Ovary (tissue), 7 donors: ENCODE measurements at regions not wholly inside any gene's neighbourhood (a gene's known extent, or its start where the extent isn't known, plus 50 kb on each side); places are given as distances from the start of the nearest gene placed in this dataset.

Source experiments
- DNase-seq, 5 donors: peaks; one replicate each; pipeline ENCODE4 v3.0.0-alpha.2; 2019 to 2020
- H3K27ac ChIP-seq, 2 donors: fragments of 200-600 bp; one replicate each; pipeline versions ENCODE4 v1.5.1 to v1.8.0; 2019 to 2022
- H3K27me3 ChIP-seq: fragments of 200-600 bp; one replicate; pipeline ENCODE4 v1.8.0; 2022
- H3K36me3 ChIP-seq: fragments of 200-600 bp; sonication (generic); one replicate; pipeline ENCODE4 v1.5.1; 2019
- H3K4me1 ChIP-seq: one replicate; pipeline ENCODE4 v1.8.1; 2013; ENCODE audit warnings: mild to moderate bottlenecking, moderate library complexity; ENCODE audit not compliant: insufficient read depth
- H3K4me3 ChIP-seq: fragments of 200-600 bp; sonication (generic); one replicate; pipeline ENCODE4 v1.5.1; 2017
- H3K9me3 ChIP-seq, 2 donors: fragments of 200-600 bp in 1 of 2; sonication (generic) in 1 of 2; one replicate each; pipeline versions ENCODE4 v1.5.1 to v1.8.1; 2013 to 2019; ENCODE audit warnings: mild to moderate bottlenecking in 1 of 2, moderate library complexity in 1 of 2
- EP300 ChIP-seq: sonication (generic); formaldehyde crosslinking; IDR thresholded peaks from one replicate; pipeline ENCODE4 v1.6.1; 2017; ENCODE audit warnings: antibody characterized with exemption
- POLR2A ChIP-seq: fragments of 450-650 bp; IDR thresholded peaks from one replicate; pipeline ENCODE4 v1.6.1; 2017; ENCODE audit warnings: antibody characterized with exemption, mild to moderate bottlenecking, moderate library complexity
- WGBS, 3 donors: extraction: QIAGEN DNeasy Blood & Tissue Kit in 1 of 3; methylation state at CpG; one replicate each; pipeline versions ENCODE4 v1.1.5 to v1.1.7; 2013 to 2017; 5-methylcytosine and 5-hydroxymethylcytosine counted together
- intact Hi-C, 4 donors: fragments of 100-400 bp; cut with DNase I; formaldehyde crosslinking; loops; one replicate each; pipeline versions ENCODE4 v1.11.0 to v1.15.1; 2022 to 2023
- TF ChIP-seq, protein P1 (sequence below), 3 donors: fragments of 450-650 bp in 2 of 3; fragments of 200-600 bp in 1 of 3; IDR thresholded peaks; one replicate each; pipeline versions ENCODE4 v1.5.1 to v1.8.0; 2016 to 2022; ENCODE audit warnings: antibody characterized with exemption in 3 of 3, mild to moderate bottlenecking in 1 of 3
- donor health status: DM: no; HTN: no; CAD: no; lungs with moderate emphysema.
- donor health status: DM: no; HTN: no; CAD: no.
- donor health status: Bipolar disorder and iron deficiency.
- donor health status: DM: no; HTN: no; CAD: no.
- donor health status: DM: yes; HTN: yes; CAD: no.

DNA sequence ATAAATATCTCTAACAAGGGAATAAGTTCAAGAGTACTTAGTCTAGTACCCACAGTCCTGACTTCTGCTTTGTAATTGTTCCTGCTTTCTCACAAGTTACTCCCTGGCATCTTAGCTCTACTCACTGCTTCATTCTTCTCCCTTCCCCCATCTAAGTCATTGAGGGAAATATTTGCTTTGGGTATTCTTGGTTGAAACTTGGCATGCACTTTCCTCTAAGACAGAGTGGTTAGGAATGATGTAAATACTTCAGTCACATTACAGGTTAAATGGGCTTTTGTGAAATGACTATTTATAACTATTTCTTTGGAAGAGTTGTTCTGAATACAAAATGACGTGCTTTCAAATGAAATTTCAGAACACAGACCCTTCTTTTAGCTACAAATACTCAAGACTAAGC is 67.7 kb upstream of the PLEKHG1 start:
- Histone ChIP-seq H3K36me3 (no peaks in the 10 kb centered on the region), H3K27me3 (no peaks in the 10 kb centered on the region), H3K4me1 (no peaks in the 10 kb centered on the region), H3K27ac (no peak overlapping the region), H3K9me3 (no peaks in the 10 kb centered on the region), H3K4me3 (no peak overlapping the region)
- WGBS, 3 donors = 88 to 100% (median 94%) methylated on average over 1 of the region's 1 CpG
- no peak for DNase-seq
- no peak for TF ChIP-seq POLR2A
- TF ChIP-seq, protein P1, sequence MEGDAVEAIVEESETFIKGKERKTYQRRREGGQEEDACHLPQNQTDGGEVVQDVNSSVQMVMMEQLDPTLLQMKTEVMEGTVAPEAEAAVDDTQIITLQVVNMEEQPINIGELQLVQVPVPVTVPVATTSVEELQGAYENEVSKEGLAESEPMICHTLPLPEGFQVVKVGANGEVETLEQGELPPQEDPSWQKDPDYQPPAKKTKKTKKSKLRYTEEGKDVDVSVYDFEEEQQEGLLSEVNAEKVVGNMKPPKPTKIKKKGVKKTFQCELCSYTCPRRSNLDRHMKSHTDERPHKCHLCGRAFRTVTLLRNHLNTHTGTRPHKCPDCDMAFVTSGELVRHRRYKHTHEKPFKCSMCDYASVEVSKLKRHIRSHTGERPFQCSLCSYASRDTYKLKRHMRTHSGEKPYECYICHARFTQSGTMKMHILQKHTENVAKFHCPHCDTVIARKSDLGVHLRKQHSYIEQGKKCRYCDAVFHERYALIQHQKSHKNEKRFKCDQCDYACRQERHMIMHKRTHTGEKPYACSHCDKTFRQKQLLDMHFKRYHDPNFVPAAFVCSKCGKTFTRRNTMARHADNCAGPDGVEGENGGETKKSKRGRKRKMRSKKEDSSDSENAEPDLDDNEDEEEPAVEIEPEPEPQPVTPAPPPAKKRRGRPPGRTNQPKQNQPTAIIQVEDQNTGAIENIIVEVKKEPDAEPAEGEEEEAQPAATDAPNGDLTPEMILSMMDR (IDR thresholded peaks at IDR 0.05) = no peak
- no peak for TF ChIP-seq EP300
- intact Hi-C loops = no loop called here

DNA sequence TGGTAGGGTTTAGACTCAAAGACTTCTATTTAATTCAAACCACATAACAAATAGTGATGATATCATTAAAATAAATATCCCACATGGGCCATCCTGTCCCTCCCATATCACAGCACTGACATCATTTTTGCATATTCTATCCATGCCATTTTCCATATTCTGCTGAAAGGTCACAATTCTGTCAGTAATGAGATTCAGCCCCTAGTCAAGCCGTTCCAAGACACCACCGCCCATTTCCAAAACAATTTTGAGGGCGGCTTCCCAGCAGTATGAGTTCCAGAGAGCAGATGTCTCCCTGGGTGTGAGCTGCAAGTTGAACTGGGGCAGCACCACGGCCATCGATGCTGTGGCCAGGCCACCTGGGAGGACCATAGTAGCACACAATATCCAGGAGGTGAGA is 65.1 kb upstream of the PLEKHG1 start:
- H3K27ac ChIP-seq = no peak overlapping the region
- no peaks in the 10 kb centered on the region for H3K9me3 ChIP-seq
- H3K4me3 ChIP-seq = no peak overlapping the region
- intact Hi-C loops = no loop called here
- DNase-seq = no peak
- TF ChIP-seq, protein P1 (IDR thresholded peaks at IDR 0.05) = no peak
- TF ChIP-seq POLR2A (no peak), EP300 (no peak)
- H3K36me3 ChIP-seq = no peaks in the 10 kb centered on the region
- WGBS, 3 donors = 18 to 48% (median 24%) methylated on average over 5 of the region's 5 CpGs
- no peaks in the 10 kb centered on the region for H3K4me1 ChIP-seq
- no peaks in the 10 kb centered on the region for H3K27me3 ChIP-seq

DNA sequence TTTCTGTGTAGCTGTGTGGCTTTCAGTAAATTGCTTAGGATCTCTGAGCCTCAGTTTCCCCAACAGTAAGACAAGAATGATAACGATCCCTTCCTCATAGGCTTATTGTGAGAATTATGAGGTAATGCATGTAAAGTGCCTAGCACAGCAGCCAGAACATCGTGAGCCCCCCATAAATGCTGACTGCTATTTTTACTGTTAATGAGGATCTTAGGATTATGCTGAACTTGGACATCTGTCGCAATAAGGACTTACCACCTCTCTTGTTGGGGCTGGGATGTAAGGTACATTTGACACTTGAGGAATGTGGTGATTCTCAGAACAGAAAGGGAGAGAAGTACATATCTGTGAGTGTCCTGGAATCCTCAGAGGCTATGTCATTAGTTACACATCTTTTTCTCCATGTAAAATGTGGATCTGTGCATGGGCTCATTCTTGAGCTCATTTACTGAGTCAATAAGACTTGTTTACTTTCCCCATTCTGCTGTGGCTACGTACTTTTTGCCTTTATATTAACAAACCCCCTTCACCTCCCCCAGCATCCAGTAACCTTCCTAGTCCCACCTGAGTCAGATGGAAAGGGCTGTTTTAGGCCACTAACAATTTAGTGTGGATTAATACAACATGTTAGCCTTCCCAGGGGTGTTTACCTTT is 64.4 kb upstream of the PLEKHG1 start:
- no peak for DNase-seq
- Histone ChIP-seq H3K9me3 (no peaks in the 10 kb centered on the region), H3K27me3 (no peaks in the 10 kb centered on the region), H3K4me1 (no peaks in the 10 kb centered on the region), H3K27ac (no peak overlapping the region), H3K4me3 (no peak overlapping the region), H3K36me3 (no peaks in the 10 kb centered on the region)
- 84 to 86% (median 85%) methylated on average over 4 of the region's 4 CpGs for WGBS, 3 donors
- TF ChIP-seq EP300 = no peak
- TF ChIP-seq, protein P1 (IDR thresholded peaks at IDR 0.05) = no peak
- TF ChIP-seq POLR2A = no peak
- intact Hi-C loops = no loop called here

DNA sequence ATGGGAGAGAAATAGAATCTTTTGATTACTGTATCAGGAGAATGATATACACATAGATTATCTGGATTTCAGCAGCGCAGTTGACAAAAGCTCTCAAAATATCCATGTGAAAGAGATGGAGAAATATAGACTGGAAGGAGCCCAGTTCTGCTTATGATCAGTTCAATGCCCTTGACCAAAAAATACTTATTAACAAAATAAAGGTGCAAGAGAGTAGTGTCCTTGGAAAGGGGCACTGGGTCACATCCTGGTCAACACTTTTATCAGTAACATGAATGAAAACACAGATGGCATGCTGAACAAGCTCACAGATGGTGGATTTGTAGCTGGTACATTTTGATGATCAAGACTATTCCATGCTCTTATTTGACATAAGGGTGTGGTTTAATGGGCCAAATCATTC is 63.9 kb upstream of the PLEKHG1 start:
- 91 to 98% (median 93%) methylated on average over 1 of the region's 1 CpG for WGBS, 3 donors
- Histone ChIP-seq H3K27ac (no peak overlapping the region), H3K9me3 (no peaks in the 10 kb centered on the region), H3K4me3 (no peak overlapping the region), H3K36me3 (no peaks in the 10 kb centered on the region), H3K27me3 (no peaks in the 10 kb centered on the region), H3K4me1 (no peaks in the 10 kb centered on the region)
- DNase-seq = no peak
- intact Hi-C loops = no loop called here
- TF ChIP-seq, protein P1 (IDR thresholded peaks at IDR 0.05) = no peak
- no peak for TF ChIP-seq EP300
